DOHH2 (cell line): ENCODE measurements at regions not wholly inside any gene's neighbourhood (a gene's known extent, or its start where the extent isn't known, plus 50 kb on each side); places are given as distances from the start of the nearest gene placed in this dataset.

Experiments used
- EZH2phosphoT487 ChIP-seq: fragments of 200-600 bp; sonication (generic); IDR thresholded peaks from 2 replicates; pipeline ENCODE4 v1.6.1; 2017; ENCODE audit warnings: borderline replicate concordance, mild to moderate bottlenecking, antibody characterized with exemption, low read length, moderate library complexity, mixed read lengths
- TF ChIP-seq, protein P1 (sequence below): fragments of 200-600 bp; sonication (generic); IDR thresholded peaks from one replicate; pipeline ENCODE4 v1.5.1; 2014; ENCODE audit warnings: antibody characterized with exemption, mild to moderate bottlenecking, low read depth, low read length; ENCODE audit not compliant: poor library complexity, severe bottlenecking

GRCh38 chr3:168598250-168598649, 502.5 kb upstream of the GOLIM4 start:
- TF ChIP-seq, protein P1, sequence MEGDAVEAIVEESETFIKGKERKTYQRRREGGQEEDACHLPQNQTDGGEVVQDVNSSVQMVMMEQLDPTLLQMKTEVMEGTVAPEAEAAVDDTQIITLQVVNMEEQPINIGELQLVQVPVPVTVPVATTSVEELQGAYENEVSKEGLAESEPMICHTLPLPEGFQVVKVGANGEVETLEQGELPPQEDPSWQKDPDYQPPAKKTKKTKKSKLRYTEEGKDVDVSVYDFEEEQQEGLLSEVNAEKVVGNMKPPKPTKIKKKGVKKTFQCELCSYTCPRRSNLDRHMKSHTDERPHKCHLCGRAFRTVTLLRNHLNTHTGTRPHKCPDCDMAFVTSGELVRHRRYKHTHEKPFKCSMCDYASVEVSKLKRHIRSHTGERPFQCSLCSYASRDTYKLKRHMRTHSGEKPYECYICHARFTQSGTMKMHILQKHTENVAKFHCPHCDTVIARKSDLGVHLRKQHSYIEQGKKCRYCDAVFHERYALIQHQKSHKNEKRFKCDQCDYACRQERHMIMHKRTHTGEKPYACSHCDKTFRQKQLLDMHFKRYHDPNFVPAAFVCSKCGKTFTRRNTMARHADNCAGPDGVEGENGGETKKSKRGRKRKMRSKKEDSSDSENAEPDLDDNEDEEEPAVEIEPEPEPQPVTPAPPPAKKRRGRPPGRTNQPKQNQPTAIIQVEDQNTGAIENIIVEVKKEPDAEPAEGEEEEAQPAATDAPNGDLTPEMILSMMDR: no peak
- no peak for TF ChIP-seq EZH2phosphoT487
